GM18909 (cell line): ENCODE measurements at regions not wholly inside any gene's neighbourhood (a gene's known extent, or its start where the extent isn't known, plus 50 kb on each side); places are given as distances from the start of the nearest gene placed in this dataset.
A peak's percentile ranks its signal among the peaks of the same experiment; 100 is the strongest.
"Not testable (repeated sequence)": the region's sequence is repeated elsewhere in the genome, so short reads cannot be mapped to it uniquely, and the experiment has no call there.

Source experiments
- ATAC-seq: cut with Tn5 transposase; IDR thresholded peaks from one replicate; pipeline ENCODE4 v1.9.1; 2021; ENCODE audit warnings: mild to moderate bottlenecking; ENCODE audit not compliant: unreplicated experiment, poor library complexity

DNA sequence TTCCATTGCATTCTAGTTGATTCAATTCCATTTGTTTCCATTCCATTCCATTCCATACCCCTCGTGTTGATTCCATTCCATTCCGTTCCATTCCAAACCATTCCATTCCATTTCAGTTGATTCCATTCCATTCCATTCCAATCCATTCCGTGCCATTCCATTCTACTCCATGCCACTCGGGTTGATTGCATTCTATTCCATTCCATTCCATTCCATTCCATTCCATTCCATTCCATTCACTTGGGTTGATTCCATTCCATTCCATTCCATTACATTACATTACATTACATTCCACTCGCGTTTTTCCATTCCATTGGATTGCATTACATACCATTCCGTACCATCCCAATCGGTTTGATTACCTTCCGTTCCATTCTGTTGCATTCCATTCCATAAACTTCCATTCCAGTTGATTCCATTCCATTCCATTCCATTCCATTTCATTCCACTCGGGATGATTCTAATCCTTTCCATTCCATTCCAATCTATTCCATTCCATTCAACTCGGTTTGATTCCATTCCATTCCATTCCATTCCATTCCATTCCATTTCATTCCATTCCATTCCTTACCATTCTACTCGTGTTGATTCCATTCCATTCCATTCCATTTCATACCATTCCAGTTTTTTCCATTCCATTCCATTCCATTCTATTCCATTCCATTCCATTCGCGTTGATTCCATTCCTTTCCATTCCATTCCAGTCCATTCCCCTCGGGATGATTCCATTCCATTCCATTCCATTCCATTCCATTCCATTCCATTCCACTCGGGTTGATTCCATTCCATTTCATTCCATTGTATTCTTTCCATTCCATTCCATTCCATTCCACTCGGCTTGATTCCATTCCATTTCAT, 1140.4 kb downstream of the RPIA start:
- ATAC-seq, result no peak

DNA sequence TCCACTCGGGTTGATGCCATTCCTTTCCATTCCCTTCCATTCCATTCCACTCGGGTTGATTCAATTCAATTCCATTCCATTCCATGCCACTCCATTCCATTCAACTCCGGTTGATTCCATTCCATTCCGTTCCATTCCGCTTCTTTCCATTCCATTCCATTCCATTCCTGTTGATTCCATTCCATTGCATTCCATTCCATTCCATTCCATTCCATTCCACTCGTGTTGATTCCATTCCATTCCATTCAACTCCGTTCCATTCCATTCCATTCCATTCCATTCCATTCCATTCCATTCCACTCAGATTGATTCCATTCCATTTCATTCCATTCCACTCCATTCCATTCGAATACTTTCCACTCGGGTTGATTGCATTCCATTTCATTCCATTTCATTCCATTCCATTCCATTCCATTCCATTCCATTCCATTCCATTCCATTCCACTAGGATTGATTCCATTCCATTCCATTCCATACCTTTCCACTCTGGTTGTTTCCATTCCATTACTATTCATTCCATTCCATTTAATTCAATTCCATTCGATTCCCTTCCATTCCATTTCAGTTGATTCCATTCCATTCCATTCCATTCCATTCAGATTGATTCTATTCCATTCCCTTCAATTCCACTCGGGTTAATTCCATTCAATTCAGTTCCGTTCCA, 1141.8 kb downstream of the RPIA start:
- ATAC-seq, result peak; percentile 53

DNA sequence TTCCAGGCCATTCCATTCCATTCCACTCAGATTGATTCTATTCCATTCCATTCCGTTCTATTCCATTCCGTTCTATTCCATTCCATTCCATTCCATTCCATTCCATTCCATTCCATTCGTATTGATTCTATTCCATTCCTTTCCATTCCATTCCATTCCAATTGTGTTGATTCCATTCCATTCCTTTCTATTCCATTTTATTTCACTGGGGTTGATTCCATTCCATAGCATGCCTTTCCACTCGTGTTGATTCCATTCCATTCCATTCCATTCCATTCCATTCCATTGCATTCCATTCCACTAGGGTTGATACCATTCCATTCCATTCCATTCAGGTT, 1142.3 kb downstream of the RPIA start:
- no peak for ATAC-seq

DNA sequence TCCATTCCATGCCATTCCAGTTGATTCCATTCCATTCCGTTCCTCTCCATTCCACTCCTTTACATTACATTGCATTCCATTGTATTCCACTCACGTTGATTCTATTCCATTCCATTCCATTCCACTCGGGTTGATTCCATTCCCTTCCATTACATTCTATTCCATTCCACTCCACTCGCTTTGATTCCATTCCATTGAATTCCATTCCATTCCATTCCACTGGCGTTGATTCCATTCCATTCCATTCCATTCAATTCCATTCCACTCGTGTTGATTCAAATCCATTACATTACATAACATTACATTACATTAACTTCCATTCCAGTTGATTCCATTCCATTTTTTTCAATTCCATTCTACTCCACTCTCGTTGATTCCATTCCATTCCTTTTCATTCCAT, 1142.8 kb downstream of the RPIA start:
- ATAC-seq, result no peak

DNA sequence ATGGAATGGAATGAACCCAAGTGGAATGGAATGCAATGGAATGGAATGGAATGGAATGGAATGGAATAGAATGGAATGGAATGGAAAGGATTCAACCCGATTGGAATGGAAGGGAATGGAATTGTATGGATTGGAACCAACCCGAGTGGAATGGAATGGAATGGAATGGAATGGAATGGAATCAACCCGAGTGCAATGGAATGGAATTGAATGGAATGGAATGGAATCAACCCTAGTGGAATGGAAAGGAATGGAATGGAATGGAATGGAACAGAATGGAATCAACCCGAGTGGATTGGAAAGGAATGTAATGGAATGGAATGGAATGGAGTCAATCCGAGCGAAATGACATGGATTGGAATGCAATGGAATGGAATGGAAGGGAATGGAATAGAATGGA, 1144.9 kb downstream of the RPIA start:
- peak; percentile 52 for ATAC-seq

DNA sequence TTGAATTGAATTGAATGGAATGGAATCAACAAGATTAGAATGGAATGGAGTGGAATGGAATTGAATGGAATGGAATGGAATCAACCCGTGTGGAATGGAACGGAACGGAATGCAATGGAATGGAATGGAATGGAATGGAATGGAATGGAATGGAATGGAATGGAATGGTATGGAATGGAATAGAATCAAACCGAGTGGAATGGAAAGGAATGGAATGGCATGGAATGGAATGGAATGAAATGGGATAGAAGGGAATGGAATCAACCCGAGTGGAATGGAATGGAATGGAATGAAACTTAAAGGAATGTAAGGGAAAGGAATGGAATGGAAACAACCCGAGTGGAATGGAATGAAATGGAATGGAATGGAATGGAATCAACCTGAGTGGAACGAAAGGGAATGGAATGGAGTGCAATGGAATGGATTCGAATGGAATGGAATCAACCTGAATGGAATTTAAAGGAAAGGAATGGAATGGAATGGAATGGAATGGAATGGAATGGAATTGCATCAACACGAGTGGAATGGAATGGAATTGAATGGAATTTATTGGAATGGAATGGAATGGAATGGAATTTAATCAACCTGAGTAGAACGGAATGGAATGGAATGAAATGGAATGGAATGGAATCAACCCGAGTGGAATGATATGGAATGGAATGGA, 1146.6 kb downstream of the RPIA start:
- no peak for ATAC-seq

DNA sequence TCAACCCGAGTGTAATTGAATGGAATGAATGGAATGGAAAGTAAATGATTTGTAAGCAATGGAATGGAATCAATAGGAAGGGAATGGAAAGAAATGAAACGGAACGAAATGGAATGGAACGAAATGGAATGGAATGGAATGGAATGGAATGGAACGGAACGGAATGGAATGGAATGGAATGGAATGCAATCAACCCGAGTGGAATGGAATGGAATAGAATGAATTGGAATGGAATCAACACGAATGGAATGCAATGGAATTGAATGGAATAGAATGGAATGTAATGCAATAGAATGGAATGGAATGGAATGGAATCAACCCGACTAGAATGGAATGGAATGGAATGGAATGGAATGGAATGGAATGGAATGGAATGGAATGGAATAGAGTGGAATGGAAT, 1148.7 kb downstream of the RPIA start:
- ATAC-seq, result not testable (repeated sequence)

DNA sequence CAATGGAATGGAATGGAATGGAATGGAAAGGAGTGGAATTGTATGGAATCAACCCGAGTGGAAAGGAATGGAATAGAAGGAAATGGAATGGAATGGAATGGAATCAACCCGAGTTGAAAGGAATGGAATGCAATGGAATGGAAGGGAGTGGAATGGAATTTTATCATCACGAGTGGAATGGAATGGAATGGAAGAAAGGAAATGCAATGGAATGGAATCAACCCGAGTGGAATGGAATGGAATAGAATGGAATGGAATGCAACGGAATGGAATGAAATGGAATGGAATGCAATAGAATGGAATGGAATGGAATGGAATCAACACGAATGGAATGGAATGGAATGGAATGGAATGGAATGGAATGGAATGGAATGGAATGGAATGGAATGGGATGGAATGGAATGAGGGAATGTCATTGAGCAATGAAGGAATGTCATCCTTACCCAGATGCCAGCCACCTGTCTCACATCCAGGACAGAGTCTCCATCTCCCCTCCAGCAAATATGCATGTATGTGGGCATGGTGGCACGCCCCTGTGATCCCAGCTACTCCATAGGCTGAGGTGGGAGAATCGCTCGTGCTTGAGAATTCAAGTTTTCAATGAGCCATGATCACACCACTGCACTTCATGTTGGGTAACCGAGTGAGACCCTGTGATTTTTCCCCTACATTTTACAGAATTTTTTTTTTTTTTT, 1149.5 kb downstream of the RPIA start:
- ATAC-seq, result not testable (repeated sequence)

DNA sequence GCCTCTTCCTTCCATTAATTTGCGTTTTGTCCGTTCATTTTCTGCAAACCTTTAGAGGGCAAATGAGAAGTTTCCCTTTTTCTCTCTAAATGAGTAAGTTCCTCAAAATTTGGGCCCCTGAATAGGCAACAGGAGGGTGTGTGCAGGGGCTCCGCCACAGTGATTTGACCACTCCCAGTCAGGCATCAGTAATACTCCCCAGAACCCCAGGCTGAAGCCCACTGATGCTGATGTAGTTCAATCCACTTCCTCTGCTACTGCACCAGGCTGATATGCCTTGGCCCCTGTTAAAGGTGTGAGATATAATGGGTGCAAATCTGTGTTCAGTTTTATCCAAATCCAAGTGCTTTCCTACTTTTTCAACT, 1150.0 kb downstream of the RPIA start:
- ATAC-seq, result no peak

DNA sequence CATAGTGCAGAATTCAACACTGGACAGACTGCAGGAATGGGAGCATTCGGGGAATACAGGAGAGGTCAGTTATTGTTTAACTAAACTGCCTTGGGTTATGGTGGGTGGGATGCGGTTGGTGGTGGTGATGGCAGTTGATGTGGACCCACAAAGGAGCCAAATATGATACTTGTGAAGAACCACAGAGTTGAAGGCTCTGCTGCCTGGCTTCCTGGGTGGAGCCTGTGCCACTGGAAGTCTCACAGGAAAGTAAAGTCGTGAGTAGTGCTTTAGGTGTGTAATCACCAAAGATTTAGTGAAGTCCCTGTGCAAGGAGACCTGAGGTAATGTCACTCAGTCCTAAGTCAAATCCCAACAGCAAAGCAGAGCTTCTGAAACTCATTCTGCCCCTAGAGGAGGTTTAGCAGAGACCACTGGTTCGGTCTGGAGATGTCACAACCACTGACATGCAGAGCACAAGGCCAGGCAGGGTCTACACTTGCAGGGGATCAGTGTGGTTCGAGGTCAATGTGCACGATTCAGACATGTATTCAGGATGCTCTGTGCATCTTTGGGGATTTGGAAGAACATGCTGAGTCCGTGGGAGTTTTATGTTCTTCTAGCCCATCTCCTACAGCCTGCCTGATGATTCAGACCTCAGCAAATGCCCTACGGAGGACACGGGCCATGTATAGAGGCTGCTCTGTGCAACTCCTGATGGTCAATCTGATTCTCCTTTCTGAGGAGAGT, 1150.9 kb downstream of the RPIA start:
- ATAC-seq, result no peak

DNA sequence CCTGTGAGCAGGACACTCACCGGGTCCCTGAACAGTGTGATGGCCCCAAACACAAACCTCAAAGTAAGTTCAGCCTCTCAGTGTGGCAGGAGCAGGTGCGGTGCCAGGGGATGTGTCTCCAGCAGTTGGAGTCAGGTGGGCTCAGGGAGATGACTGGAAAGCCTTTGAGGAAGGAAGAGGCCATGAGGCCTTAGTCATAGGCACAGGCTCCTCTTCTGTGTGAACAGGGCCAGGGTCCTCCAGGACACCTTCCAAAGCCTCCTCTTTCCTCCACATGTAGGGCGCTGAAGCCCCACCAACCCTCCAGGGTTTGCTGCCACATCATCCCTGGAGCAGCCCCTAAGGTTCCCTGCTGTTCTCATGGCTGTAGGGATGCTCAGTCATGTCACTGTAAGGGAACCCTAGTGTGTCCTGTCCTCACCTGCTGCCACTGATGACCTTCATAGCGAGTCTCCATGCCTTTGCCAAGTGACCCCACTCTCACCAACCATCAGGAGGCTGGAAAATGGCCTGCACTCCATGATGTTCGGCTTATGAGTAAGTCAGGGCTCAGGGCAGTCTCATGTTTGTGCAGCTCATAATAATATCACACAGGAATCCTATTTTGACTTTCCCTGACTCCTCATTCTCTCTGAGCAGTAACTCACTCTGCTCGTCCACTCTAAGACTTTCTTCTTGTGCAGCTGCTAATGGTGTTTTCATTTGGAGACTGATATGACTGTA, 1152.9 kb downstream of the RPIA start:
- ATAC-seq, result no peak

DNA sequence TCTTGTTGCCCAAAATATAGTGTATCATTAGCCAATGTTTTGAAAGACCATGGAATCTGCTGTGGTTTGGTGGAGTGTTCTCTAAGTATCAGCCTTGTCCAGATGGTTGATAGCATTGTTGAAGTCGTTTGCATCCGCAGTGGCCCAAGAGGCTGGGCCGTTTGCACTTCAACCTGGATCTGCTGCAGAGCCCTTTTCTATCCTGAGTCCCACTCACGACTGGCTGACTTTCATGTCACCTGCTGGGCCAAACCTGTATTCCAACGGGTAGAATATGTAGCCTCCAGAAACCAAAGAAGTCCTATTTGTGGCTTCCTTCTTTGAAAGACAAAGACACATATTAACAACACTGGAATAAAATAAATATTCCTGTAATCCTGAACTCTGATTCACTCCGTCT, 1154.1 kb downstream of the RPIA start:
- ATAC-seq, result no peak

DNA sequence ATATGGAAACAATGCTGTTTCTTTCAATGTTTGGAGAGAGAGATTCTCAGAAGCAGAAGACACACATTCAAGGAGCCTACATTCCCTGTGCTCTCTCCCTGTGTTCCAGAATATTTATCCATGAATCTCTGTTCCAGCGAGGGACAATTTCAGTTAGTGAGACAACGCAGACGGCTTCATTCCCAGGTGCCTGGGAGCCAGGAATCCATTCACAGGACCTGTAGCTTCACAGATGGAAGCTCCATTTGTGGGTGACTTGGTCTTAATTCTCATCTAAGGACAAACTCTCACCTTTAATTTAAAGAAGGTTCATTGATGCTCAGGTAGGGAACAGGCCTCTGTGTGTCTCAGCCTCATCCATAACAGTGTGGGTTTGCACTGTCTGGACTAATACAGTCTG, 1156.6 kb downstream of the RPIA start:
- ATAC-seq, result no peak

DNA sequence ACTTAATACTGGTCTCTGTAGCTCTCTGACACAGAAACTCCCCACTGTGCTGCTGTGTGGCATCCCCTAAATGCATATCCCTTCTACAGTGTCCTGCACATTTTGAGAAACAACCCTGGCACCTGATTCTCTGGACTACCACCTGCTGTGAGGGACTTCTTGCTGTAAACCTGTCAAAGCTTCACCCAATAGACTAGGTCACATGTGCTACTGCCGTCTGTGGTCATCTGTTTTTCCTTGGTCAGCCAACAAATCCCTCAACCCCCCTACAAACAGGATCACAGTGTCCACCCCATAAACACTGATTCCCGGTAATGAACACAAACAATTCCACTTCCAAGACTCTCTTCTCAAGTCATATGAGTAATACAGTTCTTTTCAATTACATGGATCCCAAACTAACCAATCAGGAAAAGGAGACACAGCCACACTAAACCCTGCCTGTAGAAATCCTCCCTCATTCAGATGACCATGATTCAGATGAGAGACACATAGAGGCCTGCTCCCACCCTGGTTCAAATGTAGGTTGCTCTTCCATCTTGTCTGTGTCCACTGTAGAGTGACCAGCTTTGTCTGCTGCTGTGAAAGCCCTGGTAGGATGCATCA, 1157.4 kb downstream of the RPIA start:
- no peak for ATAC-seq

DNA sequence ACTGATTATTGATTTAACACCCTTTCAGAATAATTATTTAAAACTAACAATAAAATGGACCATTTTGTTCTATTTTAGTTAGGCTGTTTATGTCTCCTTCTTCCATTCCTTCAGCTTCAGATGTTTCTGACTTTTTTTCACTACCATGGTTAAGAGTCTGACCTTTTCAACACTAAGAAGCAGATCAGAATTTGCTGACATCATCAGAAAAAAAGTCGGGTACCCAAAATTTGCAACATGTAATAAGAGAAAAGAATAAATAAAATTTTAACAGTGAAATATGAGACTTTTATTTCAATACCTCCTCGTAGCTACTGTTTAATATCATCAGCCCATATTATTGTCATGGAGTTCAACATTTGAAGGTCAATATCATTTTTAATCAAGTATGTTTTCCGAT, 1158.3 kb downstream of the RPIA start:
- no peak for ATAC-seq

DNA sequence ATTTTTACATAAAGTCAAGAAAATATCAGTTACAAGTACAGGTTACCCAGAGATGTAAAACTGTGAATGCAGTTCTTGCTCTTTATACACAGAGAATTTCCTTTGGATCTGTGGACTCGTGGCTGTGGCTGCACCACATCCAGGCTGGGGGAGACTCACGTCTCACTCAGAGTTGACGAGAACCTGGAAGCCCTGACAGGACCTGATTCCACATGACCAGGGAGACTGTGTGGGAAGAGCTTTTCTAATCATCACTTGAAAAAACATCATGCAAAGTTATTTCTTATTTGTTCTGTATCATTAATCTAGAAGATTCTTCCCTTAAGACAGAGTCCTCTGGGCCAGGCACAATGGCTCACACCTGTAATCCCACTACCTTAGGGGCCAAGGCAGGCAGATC, 1159.0 kb downstream of the RPIA start:
- ATAC-seq, result no peak

DNA sequence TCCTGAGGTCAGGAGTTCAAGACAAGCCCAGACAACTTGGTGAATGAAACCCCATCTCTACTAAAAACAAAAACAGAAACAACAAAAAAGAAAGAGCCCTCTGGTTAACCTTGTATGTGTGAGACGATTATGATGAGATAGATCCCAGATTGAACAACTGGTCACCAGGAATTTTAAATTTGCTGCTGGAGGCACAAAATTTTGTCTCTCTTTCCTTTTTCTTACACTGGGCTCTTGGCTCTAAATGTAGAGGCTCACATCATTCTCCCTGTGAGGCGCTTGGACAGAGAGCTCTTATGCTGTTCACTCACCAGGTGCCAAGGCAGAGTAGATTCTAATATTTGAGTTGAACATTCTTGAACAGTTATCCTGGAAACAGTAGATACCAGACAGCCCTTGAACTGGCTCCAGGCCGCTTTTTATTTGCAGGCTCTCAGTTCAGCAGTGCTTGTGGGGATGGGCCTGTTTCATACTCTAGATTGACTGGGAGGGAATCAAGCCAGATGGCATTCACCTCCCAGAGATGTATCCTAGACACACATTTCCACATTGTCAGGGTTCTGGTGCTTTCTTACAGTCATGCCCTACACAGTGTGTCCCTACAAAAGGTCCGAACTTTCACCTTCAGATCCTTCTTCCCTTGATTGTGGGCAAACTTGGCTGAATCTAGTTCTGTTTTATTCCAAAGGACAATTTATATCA, 1159.6 kb downstream of the RPIA start:
- ATAC-seq, result no peak

DNA sequence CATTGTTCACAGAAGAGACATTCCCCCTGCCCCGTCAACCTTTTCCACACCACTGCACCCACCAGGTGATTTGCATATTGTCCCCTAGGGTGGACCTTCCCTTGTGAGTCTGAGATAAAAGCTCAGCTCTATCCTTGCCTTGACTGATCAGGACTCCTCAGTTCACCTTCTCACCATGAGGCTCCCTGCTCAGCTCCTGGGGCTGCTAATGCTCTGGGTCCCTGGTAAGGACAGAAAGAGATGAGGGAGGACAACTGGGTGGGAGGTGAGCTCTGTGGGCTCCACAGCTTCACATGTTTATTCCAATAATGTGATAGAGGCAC, 1160.1 kb downstream of the RPIA start:
- no peak for ATAC-seq

DNA sequence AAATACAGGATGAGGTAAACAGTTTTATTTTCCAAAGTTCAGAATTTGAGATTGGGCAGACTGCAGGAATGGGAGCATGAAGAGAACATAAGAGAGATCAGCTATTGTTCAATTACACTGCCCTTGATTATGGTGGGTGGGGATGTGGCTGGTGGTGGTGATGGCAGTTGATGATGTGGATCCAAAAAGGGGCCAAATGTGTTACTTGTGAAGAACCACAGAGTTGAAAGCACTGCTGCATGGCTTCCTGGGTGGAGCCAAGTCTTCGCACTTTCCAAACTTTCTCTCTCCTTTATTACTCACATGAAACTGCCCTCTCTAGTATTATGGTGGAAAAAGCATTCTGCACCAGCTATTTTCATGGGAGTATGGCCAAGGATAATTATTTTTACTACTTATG, 1162.0 kb downstream of the RPIA start:
- ATAC-seq, result not testable (repeated sequence)
